Esophagus muscularis mucosa (tissue), 4 donors: ENCODE measurements at regions not wholly inside any gene's neighbourhood (a gene's known extent, or its start where the extent isn't known, plus 50 kb on each side); places are given as distances from the start of the nearest gene placed in this dataset.

Experiments used
- DNase-seq: peaks from one replicate; pipeline ENCODE4 v3.0.0-alpha.2; 2017; ENCODE audit errors: extremely low spot score
- H3K27ac ChIP-seq, 4 donors: fragments of 200-600 bp; sonication (generic); replicated peaks in 1 of 4; 1 replicate in 3 of 4; 2 replicates in 1 of 4; pipeline ENCODE4 v1.5.1; 2016 to 2019; ENCODE audit warnings: mild to moderate bottlenecking in 1 of 4
- H3K27me3 ChIP-seq, 4 donors: fragments of 200-600 bp; sonication (generic); one replicate each; pipeline versions ENCODE4 v1.5.1 to v1.6.0; 2016 to 2019
- H3K36me3 ChIP-seq, 4 donors: fragments of 200-600 bp; sonication (generic); one replicate each; pipeline ENCODE4 v1.5.1; 2016 to 2019
- H3K4me1 ChIP-seq, 4 donors: fragments of 200-600 bp; sonication (generic); one replicate each; pipeline ENCODE4 v1.5.1; 2016 to 2019
- H3K4me3 ChIP-seq, 4 donors: fragments of 200-600 bp; sonication (generic); 1 replicate in 2 of 4; 2 replicates in 2 of 4; pipeline ENCODE4 v1.5.1; 2016 to 2019; ENCODE audit warnings: mild to moderate bottlenecking in 4 of 4, moderate library complexity in 1 of 4
- H3K9me3 ChIP-seq, 4 donors: fragments of 200-600 bp; sonication (generic); 1 replicate in 3 of 4; 2 replicates in 1 of 4; pipeline ENCODE4 v1.5.1; 2016 to 2019
- CTCF ChIP-seq, 3 experiments: fragments of 200-600 bp in 2 of 3; fragments of 450-650 bp in 1 of 3; sonication (generic) in 2 of 3; IDR thresholded peaks; one replicate each; pipeline ENCODE4 v1.5.1; 2017 to 2019; ENCODE audit warnings: antibody characterized with exemption in 3 of 3, mild to moderate bottlenecking in 2 of 3, moderate library complexity in 1 of 3
- EP300 ChIP-seq: sonication (generic); formaldehyde crosslinking; IDR thresholded peaks from one replicate; pipeline ENCODE4 v1.6.1; 2017; ENCODE audit warnings: antibody characterized with exemption
- POLR2A ChIP-seq: fragments of 450-650 bp; IDR thresholded peaks from one replicate; pipeline ENCODE4 v1.6.1; 2017; ENCODE audit warnings: antibody characterized with exemption, moderate library complexity, mild to moderate bottlenecking, low read depth
- POLR2AphosphoS5 ChIP-seq, 2 donors: sonication (generic); formaldehyde crosslinking; IDR thresholded peaks; one replicate each; pipeline ENCODE4 v1.6.1; 2017; ENCODE audit warnings: antibody characterized with exemption in 2 of 2
- WGBS: methylation state at CpG from one replicate; pipeline ENCODE4 v1.1.5; 2018; 5-methylcytosine and 5-hydroxymethylcytosine counted together
- intact Hi-C: fragments of 100-400 bp; cut with DNase I; formaldehyde crosslinking; loops from one replicate; pipeline ENCODE4 v1.15.1; 2023

- no peak for DNase-seq
- Histone ChIP-seq H3K9me3 (no peaks in the 10 kb centered on the region), H3K27me3 (no peaks in the 10 kb centered on the region), H3K27ac (peak overlapping the region in 1 of 4 donors; percentile 50), H3K4me1 (peaks cover 0 to 18% (median 14%) of the 10 kb centered on the region in 4 donors), H3K4me3 (no peak overlapping the region), H3K36me3 (no peaks in the 10 kb centered on the region)
- TF ChIP-seq EP300 (no peak), CTCF (IDR thresholded peaks at IDR 0.05) (no peak), POLR2AphosphoS5 (IDR thresholded peaks at IDR 0.05) (no peak), POLR2A (no peak)
- intact Hi-C loops = loop anchor here (10.0 kb wide), 1 partner anchor 145 kb away; no protein-coding TSS in a partner anchor
Measured at GRCh38 chr5:145680169-145680568, 155.0 kb downstream of the PRELID2 start.

- Histone ChIP-seq H3K27ac (no peak overlapping the region), H3K4me1 (peaks cover 0 to 18% (median 14%) of the 10 kb centered on the region in 4 donors), H3K36me3 (no peaks in the 10 kb centered on the region), H3K4me3 (no peak overlapping the region), H3K9me3 (no peaks in the 10 kb centered on the region), H3K27me3 (no peaks in the 10 kb centered on the region)
- 88% methylated on average over 2 of the region's 2 CpGs for WGBS
- TF ChIP-seq EP300 = no peak
- no peak for TF ChIP-seq POLR2AphosphoS5 (IDR thresholded peaks at IDR 0.05)
- TF ChIP-seq CTCF (IDR thresholded peaks at IDR 0.05) = no peak
- no peak for TF ChIP-seq POLR2A
- intact Hi-C loops = no loop called here
- DNase-seq = no peak
Measured at GRCh38 chr5:145678255-145678654, 156.9 kb downstream of the PRELID2 start.

GRCh38 chr5:145673786-145674185 lies 161.4 kb downstream of the PRELID2 start:
- intact Hi-C loops = no loop called here
- no peak for DNase-seq
- no peak for TF ChIP-seq EP300
- no peak for TF ChIP-seq CTCF (IDR thresholded peaks at IDR 0.05)
- no peak for TF ChIP-seq POLR2A
- no peak for TF ChIP-seq POLR2AphosphoS5 (IDR thresholded peaks at IDR 0.05)
- Histone ChIP-seq H3K36me3 (no peaks in the 10 kb centered on the region), H3K27me3 (no peaks in the 10 kb centered on the region), H3K9me3 (no peaks in the 10 kb centered on the region), H3K4me3 (no peak overlapping the region), H3K4me1 (no peaks in the 10 kb centered on the region), H3K27ac (no peak overlapping the region)

GRCh38 chr5:145668714-145669113 lies 166.4 kb downstream of the PRELID2 start:
- H3K4me3 ChIP-seq = no peak overlapping the region
- intact Hi-C loops = no loop called here
- DNase-seq = no peak
- no peaks in the 10 kb centered on the region for H3K4me1 ChIP-seq
- H3K27ac ChIP-seq = no peak overlapping the region
- TF ChIP-seq CTCF (IDR thresholded peaks at IDR 0.05) = no peak
- TF ChIP-seq POLR2A = no peak
- no peak for TF ChIP-seq EP300
- no peak for TF ChIP-seq POLR2AphosphoS5 (IDR thresholded peaks at IDR 0.05)
- H3K9me3 ChIP-seq = no peaks in the 10 kb centered on the region
- H3K27me3 ChIP-seq = no peaks in the 10 kb centered on the region
- H3K36me3 ChIP-seq = no peaks in the 10 kb centered on the region
- WGBS = 69% methylated on average over 3 of the region's 3 CpGs

GRCh38 chr5:145667742-145668141 lies 167.4 kb downstream of the PRELID2 start:
- H3K27ac ChIP-seq = no peak overlapping the region
- TF ChIP-seq CTCF (IDR thresholded peaks at IDR 0.05) (no peak), EP300 (no peak), POLR2A (no peak), POLR2AphosphoS5 (IDR thresholded peaks at IDR 0.05) (no peak)
- no peaks in the 10 kb centered on the region for H3K4me1 ChIP-seq
- no peak for DNase-seq
- WGBS = 95% methylated on average over 3 of the region's 3 CpGs
- H3K4me3 ChIP-seq = no peak overlapping the region
- intact Hi-C loops = no loop called here
- no peaks in the 10 kb centered on the region for H3K27me3 ChIP-seq
- no peaks in the 10 kb centered on the region for H3K9me3 ChIP-seq
- no peaks in the 10 kb centered on the region for H3K36me3 ChIP-seq
